Stomach (tissue), 4 donors: ENCODE measurements at regions not wholly inside any gene's neighbourhood (a gene's known extent, or its start where the extent isn't known, plus 50 kb on each side); places are given as distances from the start of the nearest gene placed in this dataset.
"Not testable (repeated sequence)": the region's sequence is repeated elsewhere in the genome, so short reads cannot be mapped to it uniquely, and the experiment has no call there.

Experiments
- EP300 ChIP-seq: sonication (generic); formaldehyde crosslinking; IDR thresholded peaks from one replicate; pipeline ENCODE4 v1.6.1; 2017; ENCODE audit warnings: antibody characterized with exemption
- TF ChIP-seq, protein P1 (sequence below), 7 experiments: fragments of 450-650 bp in 4 of 7; fragments of 200-600 bp in 3 of 7; sonication (generic) in 3 of 7; IDR thresholded peaks; one replicate each; pipeline ENCODE4 v1.5.1; 2016 to 2019; ENCODE audit warnings: antibody characterized with exemption in 7 of 7, control low read depth in 2 of 7, mild to moderate bottlenecking in 1 of 7

DNA sequence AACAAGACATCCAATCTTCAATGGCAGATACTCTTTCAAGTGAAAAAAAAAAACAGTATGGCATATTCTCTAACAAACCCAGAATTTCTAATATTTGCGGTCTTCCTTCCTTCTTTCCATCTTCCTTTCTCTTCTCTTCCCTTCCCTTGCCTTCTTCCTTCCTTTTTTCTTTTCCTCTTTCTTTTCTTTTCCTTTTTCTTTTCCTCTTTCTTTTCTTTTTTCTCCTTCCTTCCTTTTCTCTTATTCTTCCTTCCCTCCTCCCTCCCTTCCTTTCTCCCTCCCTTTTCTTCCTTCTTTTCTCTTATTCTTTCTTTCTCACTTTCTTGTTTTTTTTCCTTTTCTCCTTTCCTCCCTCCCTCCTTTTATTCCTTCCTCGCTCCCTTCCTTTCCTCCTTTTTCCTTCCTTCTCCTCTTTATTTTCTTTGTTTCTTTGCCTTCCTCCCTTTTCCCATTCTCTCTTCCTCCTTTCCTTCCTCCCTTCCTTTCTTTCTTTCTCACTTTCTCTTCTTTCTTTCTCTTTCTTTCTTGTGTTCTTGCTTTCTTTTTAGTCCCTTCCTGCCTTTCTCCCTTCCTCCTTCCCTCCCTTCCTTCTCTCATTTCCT is 209.0 kb downstream of the ZNF92 start:
- TF ChIP-seq, protein P1, sequence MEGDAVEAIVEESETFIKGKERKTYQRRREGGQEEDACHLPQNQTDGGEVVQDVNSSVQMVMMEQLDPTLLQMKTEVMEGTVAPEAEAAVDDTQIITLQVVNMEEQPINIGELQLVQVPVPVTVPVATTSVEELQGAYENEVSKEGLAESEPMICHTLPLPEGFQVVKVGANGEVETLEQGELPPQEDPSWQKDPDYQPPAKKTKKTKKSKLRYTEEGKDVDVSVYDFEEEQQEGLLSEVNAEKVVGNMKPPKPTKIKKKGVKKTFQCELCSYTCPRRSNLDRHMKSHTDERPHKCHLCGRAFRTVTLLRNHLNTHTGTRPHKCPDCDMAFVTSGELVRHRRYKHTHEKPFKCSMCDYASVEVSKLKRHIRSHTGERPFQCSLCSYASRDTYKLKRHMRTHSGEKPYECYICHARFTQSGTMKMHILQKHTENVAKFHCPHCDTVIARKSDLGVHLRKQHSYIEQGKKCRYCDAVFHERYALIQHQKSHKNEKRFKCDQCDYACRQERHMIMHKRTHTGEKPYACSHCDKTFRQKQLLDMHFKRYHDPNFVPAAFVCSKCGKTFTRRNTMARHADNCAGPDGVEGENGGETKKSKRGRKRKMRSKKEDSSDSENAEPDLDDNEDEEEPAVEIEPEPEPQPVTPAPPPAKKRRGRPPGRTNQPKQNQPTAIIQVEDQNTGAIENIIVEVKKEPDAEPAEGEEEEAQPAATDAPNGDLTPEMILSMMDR (IDR thresholded peaks at IDR 0.05), result not testable (repeated sequence)
- TF ChIP-seq EP300, result not testable (repeated sequence)
